GM23338 (cell line): ENCODE measurements at regions not wholly inside any gene's neighbourhood (a gene's known extent, or its start where the extent isn't known, plus 50 kb on each side); places are given as distances from the start of the nearest gene placed in this dataset.
"Not testable (repeated sequence)": the region's sequence is repeated elsewhere in the genome, so short reads cannot be mapped to it uniquely, and the experiment has no call there.

ENCODE experiments used
- ATAC-seq: fragments of 200-7000 bp; cut with Tn5 transposase; 3 replicates; pipeline ENCODE4 v1.9.1; 2020
- DNase-seq: peaks from one replicate; pipeline ENCODE4 v3.0.0-alpha.2; 2015; ENCODE audit warnings: low spot score
- H2AFZ ChIP-seq: fragments of 200-600 bp; sonication (generic); 2 replicates; pipeline ENCODE4 v1.8.0; 2016; ENCODE audit warnings: antibody characterized with exemption, mild to moderate bottlenecking, moderate library complexity
- H3F3A ChIP-seq: fragments of 200-600 bp; sonication (generic); replicated peaks from 2 replicates; pipeline ENCODE4 v1.8.0; 2017; ENCODE audit warnings: antibody characterized with exemption, mixed run types, low read depth
- H3K27ac ChIP-seq: fragments of 200-600 bp; sonication (generic); 2 replicates; pipeline ENCODE4 v1.6.1; 2016; ENCODE audit warnings: low read depth
- H3K27me3 ChIP-seq: fragments of 200-600 bp; sonication (generic); 2 replicates; pipeline ENCODE4 v1.8.0; 2016; ENCODE audit warnings: mild to moderate bottlenecking, mixed run types, moderate library complexity; ENCODE audit not compliant: insufficient read depth
- H3K36me3 ChIP-seq: fragments of 200-600 bp; sonication (generic); 2 replicates; pipeline ENCODE4 v1.8.0; 2016; ENCODE audit warnings: mild to moderate bottlenecking; ENCODE audit not compliant: insufficient read depth
- H3K4me1 ChIP-seq: fragments of 200-600 bp; sonication (generic); 2 replicates; pipeline ENCODE4 v1.8.0; 2016; ENCODE audit warnings: mild to moderate bottlenecking, moderate library complexity; ENCODE audit not compliant: insufficient read depth
- H3K4me2 ChIP-seq: fragments of 200-600 bp; sonication (generic); 2 replicates; pipeline ENCODE4 v1.7.1; 2017; ENCODE audit warnings: mixed run types
- H3K4me3 ChIP-seq: fragments of 200-600 bp; sonication (generic); 2 replicates; pipeline ENCODE4 v1.6.1; 2016; ENCODE audit warnings: mixed run types
- H3K79me2 ChIP-seq: fragments of 200-600 bp; sonication (generic); replicated peaks from 2 replicates; pipeline ENCODE4 v1.8.0; 2017; ENCODE audit warnings: mild to moderate bottlenecking; ENCODE audit not compliant: insufficient read depth
- H3K9me2 ChIP-seq: fragments of 200-600 bp; sonication (generic); 2 replicates; pipeline ENCODE4 v1.8.0; 2017; ENCODE audit not compliant: insufficient read depth
- H4K20me1 ChIP-seq: fragments of 200-600 bp; sonication (generic); replicated peaks from 2 replicates; pipeline ENCODE4 v1.8.0; 2017; ENCODE audit warnings: mild to moderate bottlenecking; ENCODE audit not compliant: insufficient read depth
- H3K27ac Mint-ChIP-seq: 2 replicates; pipeline ENCODE4 v1.8.0; 2020; ENCODE audit warnings: inconsistent platforms, mild to moderate bottlenecking, moderate library complexity, mixed read lengths
- H3K27me3 Mint-ChIP-seq: 3 replicates; pipeline ENCODE4 v1.8.0; 2022; ENCODE audit warnings: low read depth, mild to moderate bottlenecking, moderate library complexity, mixed read lengths, inconsistent platforms; ENCODE audit not compliant: insufficient read depth, poor library complexity
- H3K36me3 Mint-ChIP-seq: 3 replicates; pipeline ENCODE4 v1.8.0; 2021; ENCODE audit warnings: low read depth, mild to moderate bottlenecking, inconsistent platforms, moderate library complexity, mixed read lengths
- H3K4me1 Mint-ChIP-seq: 3 replicates; pipeline ENCODE4 v1.8.0; 2020; ENCODE audit warnings: mild to moderate bottlenecking, inconsistent platforms, mixed read lengths
- H3K4me3 Mint-ChIP-seq: 3 replicates; pipeline ENCODE4 v1.8.0; 2021; ENCODE audit warnings: moderate library complexity, mild to moderate bottlenecking, inconsistent platforms, mixed read lengths
- H3K9me3 Mint-ChIP-seq: 3 replicates; pipeline ENCODE4 v1.8.0; 2020; ENCODE audit warnings: moderate library complexity, mild to moderate bottlenecking, inconsistent platforms, mixed read lengths
- CREB1 ChIP-seq: fragments of 250-450 bp; sonication (Bioruptor Pico); IDR thresholded peaks from 2 replicates; pipeline ENCODE4 v1.5.0; 2020; ENCODE audit warnings: low read depth, mild to moderate bottlenecking, moderate library complexity
- CTCF ChIP-seq, 2 experiments: fragments of 200-600 bp in 1 of 2; sonication (generic) in 1 of 2; conservative IDR thresholded peaks; 2 replicates each; pipeline versions ENCODE4 v1.5.1 to v1.6.1; 2016 to 2017; ENCODE audit warnings: antibody characterized with exemption in 2 of 2, low read depth in 2 of 2, mild to moderate bottlenecking in 2 of 2, moderate library complexity in 1 of 2
- EZH2phosphoT487 ChIP-seq: fragments of 200-600 bp; sonication (generic); IDR thresholded peaks from one replicate; pipeline ENCODE4 v1.8.1; 2018; ENCODE audit warnings: antibody characterized with exemption; ENCODE audit not compliant: unreplicated experiment
- TF ChIP-seq, protein P1 (sequence below): IDR thresholded peaks from one replicate; pipeline ENCODE4 v1.6.1; 2018; ENCODE audit warnings: antibody characterized with exemption; ENCODE audit not compliant: unreplicated experiment

- Mint-ChIP-seq H3K27me3 (peaks cover 12% of the 10 kb centered on the region), H3K4me1 (peaks cover 20% of the 10 kb centered on the region)
- H3K9me3 Mint-ChIP-seq, H3K36me3 Mint-ChIP-seq, H3K4me2 ChIP-seq, H3K79me2 ChIP-seq, DNase-seq, H3K27me3 ChIP-seq, H3K36me3 ChIP-seq, H3K9me2 ChIP-seq, H3K27ac Mint-ChIP-seq, H3K4me3 Mint-ChIP-seq, H2AFZ ChIP-seq, H3K27ac ChIP-seq, H3F3A ChIP-seq, ATAC-seq, H4K20me1 ChIP-seq, H3K4me3 ChIP-seq: not testable (repeated sequence)
- peaks cover 15% of the 10 kb centered on the region for H3K4me1 ChIP-seq
These were observed 55.3 kb downstream of the CALML3 start for GRCh38 chr10:5580038-5580428.

- peaks cover 6% of the 10 kb centered on the region for H3K27me3 Mint-ChIP-seq
- no peak overlapping the region for H3K4me3 Mint-ChIP-seq
- peaks cover 23% of the 10 kb centered on the region for H3K4me1 Mint-ChIP-seq
- 0 out of 2 replicates have a peak overlapping the region, but pooled peaks have one; percentile 18 for H2AFZ ChIP-seq
- no peaks in the 10 kb centered on the region for H3K79me2 ChIP-seq
- no peaks in the 10 kb centered on the region for H3K9me3 Mint-ChIP-seq
- no peaks in the 10 kb centered on the region for H3K9me2 ChIP-seq
- no peak overlapping the region for H3K4me2 ChIP-seq
- peaks cover 30% of the 10 kb centered on the region for H3K4me1 ChIP-seq
- H3K27ac Mint-ChIP-seq = no peak overlapping the region
- H4K20me1 ChIP-seq = no peaks in the 10 kb centered on the region
- no peaks in the 10 kb centered on the region for H3K36me3 ChIP-seq
- no peak for TF ChIP-seq EZH2phosphoT487
- no peak for TF ChIP-seq CREB1 (CRISPR knock-in tag)
- TF ChIP-seq CTCF (conservative IDR thresholded peaks at IDR 0.05; ENCODE audit: low read depth in 2 of 2) = no peak
- TF ChIP-seq, protein P1, sequence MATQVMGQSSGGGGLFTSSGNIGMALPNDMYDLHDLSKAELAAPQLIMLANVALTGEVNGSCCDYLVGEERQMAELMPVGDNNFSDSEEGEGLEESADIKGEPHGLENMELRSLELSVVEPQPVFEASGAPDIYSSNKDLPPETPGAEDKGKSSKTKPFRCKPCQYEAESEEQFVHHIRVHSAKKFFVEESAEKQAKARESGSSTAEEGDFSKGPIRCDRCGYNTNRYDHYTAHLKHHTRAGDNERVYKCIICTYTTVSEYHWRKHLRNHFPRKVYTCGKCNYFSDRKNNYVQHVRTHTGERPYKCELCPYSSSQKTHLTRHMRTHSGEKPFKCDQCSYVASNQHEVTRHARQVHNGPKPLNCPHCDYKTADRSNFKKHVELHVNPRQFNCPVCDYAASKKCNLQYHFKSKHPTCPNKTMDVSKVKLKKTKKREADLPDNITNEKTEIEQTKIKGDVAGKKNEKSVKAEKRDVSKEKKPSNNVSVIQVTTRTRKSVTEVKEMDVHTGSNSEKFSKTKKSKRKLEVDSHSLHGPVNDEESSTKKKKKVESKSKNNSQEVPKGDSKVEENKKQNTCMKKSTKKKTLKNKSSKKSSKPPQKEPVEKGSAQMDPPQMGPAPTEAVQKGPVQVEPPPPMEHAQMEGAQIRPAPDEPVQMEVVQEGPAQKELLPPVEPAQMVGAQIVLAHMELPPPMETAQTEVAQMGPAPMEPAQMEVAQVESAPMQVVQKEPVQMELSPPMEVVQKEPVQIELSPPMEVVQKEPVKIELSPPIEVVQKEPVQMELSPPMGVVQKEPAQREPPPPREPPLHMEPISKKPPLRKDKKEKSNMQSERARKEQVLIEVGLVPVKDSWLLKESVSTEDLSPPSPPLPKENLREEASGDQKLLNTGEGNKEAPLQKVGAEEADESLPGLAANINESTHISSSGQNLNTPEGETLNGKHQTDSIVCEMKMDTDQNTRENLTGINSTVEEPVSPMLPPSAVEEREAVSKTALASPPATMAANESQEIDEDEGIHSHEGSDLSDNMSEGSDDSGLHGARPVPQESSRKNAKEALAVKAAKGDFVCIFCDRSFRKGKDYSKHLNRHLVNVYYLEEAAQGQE = no peak
- H3K4me3 ChIP-seq = no peak overlapping the region
- H3F3A ChIP-seq = no peaks in the 10 kb centered on the region
- no peak overlapping the region for H3K27ac ChIP-seq
- no peak for DNase-seq
- no peaks in the 10 kb centered on the region for H3K36me3 Mint-ChIP-seq
- H3K27me3 ChIP-seq = no peaks in the 10 kb centered on the region
- ATAC-seq = no peak
These were observed 57.2 kb downstream of the CALML3 start for GRCh38 chr10:5581670-5582566.
